GM19463 (cell line): ENCODE measurements at regions not wholly inside any gene's neighbourhood (a gene's known extent, or its start where the extent isn't known, plus 50 kb on each side); places are given as distances from the start of the nearest gene placed in this dataset.

Source experiments
- ATAC-seq: cut with Tn5 transposase; IDR thresholded peaks from one replicate; pipeline ENCODE4 v1.9.1; 2021; ENCODE audit warnings: mild to moderate bottlenecking, moderate library complexity; ENCODE audit not compliant: unreplicated experiment

- ATAC-seq = no peak
Observed at GRCh38 chr6:101202867-101203374, 190.6 kb upstream of the GRIK2 start.

DNA sequence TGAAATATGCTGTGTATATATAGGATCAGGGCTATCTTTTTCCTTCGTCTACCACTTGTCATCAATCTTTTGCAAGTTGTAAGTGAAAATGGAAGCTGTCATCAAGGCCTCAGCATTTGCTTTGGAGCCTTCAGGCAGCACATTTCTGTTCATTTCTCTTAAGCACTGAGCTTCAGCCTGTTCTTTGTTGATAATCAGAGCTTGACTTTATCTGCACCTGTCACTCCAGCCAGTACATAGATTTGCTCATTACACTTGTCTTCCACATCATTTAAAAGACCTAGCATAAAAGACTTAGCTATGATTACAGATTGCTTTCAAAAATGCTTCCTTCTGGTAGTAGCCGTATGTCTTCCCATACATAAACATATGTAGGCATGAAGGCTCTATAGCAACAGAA lies 189.8 kb upstream of the GRIK2 start:
- ATAC-seq = no peak

DNA sequence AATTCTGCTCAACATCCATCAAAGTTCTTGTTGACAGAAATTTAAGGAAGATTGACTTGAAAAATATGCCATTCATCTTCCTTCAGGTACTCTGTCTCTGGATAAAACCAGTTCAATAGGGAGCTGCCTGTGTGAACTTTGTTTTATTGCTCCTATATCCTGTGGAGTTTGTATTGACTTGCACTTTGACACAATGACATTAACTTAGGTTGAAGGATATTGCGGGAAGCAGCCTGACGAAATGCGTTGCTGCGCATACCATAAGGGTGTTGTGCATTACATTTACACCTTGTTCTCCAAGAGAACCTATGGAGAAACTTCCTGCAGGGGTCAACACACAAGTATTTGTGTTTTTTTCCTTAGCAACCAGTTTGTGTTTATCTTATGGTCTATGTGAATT lies 185.4 kb upstream of the GRIK2 start:
- no peak for ATAC-seq

DNA sequence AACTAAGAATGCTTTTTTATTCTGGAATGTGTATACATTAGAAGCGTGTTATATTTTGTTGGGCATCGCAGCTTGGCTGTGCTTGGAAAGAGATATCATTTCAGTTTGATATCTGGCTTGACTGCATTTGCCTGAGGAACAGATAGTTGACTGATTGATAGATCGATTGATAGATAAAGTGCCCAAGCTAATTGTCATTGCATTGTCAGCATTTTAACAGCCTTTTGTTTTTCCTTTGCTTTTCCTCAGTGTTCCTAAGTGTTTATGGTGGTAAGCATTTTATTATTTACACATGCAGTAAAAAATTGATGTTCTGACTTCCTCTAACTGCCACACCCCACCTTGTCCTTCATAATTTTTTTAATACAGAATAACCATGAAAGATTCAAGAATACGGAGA lies 180.9 kb upstream of the GRIK2 start:
- ATAC-seq = no peak

DNA sequence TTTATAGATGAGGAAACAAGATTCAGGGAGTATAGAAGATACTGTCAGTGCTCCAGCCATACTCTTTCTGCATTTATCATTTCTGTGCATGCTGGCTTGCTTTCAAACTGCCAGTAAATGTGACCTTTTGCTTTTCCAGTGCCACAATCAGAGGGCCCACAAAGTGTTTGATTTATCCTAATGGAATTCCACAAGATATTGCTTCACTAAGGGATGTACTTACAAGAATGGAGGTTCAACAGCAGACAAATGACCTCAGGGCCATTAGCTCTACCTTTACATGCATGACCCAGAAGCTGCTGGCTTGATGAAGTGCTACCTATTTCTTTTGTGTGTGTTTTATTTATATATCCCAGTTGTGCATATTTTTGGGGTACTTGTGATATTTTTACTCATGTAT lies 171.5 kb upstream of the GRIK2 start:
- no peak for ATAC-seq

DNA sequence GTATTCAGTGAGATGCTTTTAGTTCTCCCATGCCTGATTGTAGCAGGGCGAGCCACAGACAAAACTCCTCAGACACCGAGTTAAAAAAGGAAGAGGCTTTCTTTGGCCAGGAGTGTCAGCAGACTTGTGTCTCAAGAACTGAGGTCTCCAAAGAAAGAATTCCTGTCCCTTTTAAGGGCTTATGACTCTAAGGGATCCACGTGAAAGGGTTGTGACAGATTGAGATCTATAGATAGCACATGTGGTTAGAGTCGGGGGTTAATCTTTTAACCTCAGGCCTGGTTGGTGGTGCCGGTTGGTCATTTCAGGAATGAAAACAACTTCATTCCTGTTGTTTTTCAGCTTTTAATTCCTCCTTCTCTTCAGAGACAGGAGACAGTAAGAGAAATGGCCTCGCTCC lies 168.8 kb upstream of the GRIK2 start:
- ATAC-seq = no peak

DNA sequence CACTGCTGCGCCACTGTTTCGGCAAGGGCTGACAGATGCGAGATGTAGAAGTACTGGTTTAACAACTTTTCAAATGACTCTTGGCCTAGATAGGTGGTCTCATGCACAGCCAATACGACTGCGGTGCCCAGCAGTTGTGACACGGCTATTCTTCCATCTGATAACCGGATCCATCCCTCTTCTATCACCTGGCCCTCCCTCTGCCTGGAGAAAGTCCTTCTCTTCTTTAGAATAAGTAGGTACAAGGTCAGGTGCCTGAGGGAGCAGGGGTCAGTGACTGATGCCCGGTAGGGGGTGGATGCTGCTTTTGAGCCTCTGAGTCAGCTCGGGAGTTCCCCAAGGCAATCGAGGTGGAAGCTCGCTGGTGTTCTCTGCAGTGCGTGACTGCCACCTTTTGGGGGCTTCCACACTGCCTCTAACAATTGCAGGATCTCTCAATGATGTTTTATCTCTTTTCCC lies 166.8 kb upstream of the GRIK2 start:
- peak; percentile 78 for ATAC-seq

DNA sequence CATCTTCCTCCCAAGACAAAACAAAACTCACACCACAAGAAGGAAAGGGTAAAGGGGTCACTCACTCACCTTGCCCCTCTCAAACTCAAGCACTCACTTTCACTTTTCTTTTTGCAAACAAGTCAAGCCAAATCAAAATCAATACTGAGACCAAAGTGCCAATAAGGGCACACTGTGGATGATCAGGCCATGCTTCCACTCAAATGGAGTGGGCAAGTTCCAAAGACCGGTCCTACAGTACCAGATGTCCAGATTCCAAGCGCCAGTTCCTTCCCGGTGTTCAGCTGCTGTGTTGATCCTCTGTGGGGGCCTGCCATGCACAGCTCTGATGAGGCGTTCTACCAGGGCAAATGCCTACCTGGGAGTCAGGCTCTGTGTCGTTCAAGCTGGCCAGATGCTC lies 162.6 kb upstream of the GRIK2 start:
- ATAC-seq = no peak

GRCh38 chr6:101231606-101232235 lies 161.8 kb upstream of the GRIK2 start:
- ATAC-seq = no peak

DNA sequence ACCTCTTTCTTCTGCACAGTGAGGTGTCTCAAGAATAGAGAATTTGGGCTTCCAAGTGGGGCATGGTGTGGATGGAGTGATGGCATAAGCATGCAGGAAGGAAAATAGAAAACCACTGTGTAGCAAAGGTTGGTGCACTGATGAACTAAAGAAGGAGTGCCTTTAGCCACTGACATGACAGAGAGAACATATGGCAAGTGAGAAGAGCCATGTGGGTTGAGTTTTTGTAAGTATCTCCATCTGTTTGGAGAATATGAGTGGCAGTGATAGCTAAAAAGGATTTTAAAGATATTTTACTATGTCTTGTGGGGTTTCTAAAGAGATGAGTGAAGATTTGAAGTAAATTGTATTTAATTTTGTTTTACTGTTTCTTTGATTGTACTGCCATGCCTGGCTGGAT lies 160.5 kb upstream of the GRIK2 start:
- ATAC-seq = no peak

GRCh38 chr6:101236709-101237108 lies 156.8 kb upstream of the GRIK2 start:
- ATAC-seq = no peak

DNA sequence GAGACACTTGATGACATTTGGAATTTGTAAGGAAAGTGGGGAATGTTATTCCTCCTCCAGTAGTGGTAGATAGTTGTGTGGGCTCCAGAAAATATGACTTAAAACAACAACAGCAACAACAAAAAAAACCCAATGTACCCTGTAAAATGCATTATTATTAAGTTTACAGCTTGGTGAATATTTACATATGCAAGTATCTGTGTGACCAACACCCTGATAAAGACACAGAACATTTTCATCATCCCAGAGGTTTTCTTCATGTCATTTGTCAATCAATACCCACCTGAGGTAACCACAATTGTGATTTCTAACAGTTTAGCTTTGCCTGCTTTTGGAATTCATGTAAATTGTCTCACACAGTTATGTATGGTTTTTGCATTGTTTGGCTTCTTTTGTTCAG lies 152.1 kb upstream of the GRIK2 start:
- no peak for ATAC-seq

- ATAC-seq = no peak
Observed at GRCh38 chr6:101249470-101249869, 144.0 kb upstream of the GRIK2 start.

- ATAC-seq = no peak
Observed at GRCh38 chr6:101257163-101257562, 136.3 kb upstream of the GRIK2 start.

GRCh38 chr6:101259505-101259904 lies 134.0 kb upstream of the GRIK2 start:
- no peak for ATAC-seq

GRCh38 chr6:101263596-101263995 lies 129.9 kb upstream of the GRIK2 start:
- ATAC-seq = no peak

GRCh38 chr6:101266063-101266462 lies 127.4 kb upstream of the GRIK2 start:
- no peak for ATAC-seq

- ATAC-seq = no peak
Observed at GRCh38 chr6:101268541-101268940, 125.0 kb upstream of the GRIK2 start.

DNA sequence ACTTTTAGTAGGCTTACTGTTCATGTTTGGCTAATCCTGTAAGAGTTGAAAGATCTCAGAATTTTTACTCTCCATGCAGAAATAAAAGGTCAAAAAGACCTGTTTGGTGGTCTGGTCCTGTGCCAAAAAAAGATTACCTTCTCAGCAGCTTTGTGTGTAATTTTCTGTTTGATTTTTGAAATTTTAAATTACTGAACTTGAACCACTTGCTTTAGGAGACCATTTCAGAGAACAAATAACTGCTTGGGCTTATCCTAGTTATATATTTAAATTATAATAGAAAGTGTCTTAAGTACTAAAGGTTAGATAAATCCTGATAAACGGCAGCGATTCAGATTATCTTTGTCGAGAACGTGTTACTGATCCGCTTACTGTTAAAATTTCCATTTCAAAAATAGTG lies 118.3 kb upstream of the GRIK2 start:
- no peak for ATAC-seq

- no peak for ATAC-seq
Observed at GRCh38 chr6:101276066-101276465, 117.4 kb upstream of the GRIK2 start.

DNA sequence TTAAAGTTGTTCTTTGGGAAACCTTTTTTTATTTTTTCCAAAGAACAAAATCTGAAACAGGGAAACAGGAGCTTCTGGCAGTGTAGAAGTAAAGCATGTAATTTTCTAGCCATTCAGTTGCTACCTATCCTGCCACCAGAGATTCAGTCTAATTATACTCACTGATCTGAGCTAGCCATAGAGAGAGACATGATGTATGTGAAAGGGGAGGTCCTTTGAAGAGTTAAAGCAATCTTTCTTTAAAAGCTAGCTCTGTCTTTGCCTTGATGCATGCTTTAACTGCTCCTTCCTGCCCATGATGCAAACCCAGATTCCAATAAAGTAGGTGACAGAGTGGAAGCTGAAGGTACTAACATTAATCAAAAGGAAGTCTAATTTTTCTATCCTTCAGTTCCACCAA lies 114.1 kb upstream of the GRIK2 start:
- no peak for ATAC-seq

GRCh38 chr6:101281266-101281665 lies 112.2 kb upstream of the GRIK2 start:
- no peak for ATAC-seq

DNA sequence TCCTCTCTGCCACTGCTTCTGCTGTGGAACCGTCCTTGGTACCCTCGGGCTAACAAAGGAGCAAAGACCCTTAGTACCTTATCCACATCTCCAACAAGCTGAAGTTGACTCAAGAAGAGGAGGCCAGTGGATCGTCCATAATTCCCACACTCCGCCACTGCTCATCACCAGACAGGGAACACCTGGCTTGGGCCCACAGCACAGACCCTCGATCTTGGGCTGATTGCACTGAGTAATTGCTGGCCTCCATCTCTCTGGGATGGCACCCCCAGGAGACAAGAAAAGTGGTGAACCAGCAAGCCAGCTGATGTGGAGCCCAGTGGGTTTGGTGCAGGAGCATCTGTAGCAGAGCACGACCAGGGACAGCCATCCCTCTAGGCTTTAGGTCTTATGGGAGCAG lies 109.4 kb upstream of the GRIK2 start:
- no peak for ATAC-seq
